ENCODE measurements at regions not wholly inside any gene's neighbourhood (a gene's known extent, or its start where the extent isn't known, plus 50 kb on each side); places are given as distances from the start of the nearest gene placed in this dataset.

DNA sequence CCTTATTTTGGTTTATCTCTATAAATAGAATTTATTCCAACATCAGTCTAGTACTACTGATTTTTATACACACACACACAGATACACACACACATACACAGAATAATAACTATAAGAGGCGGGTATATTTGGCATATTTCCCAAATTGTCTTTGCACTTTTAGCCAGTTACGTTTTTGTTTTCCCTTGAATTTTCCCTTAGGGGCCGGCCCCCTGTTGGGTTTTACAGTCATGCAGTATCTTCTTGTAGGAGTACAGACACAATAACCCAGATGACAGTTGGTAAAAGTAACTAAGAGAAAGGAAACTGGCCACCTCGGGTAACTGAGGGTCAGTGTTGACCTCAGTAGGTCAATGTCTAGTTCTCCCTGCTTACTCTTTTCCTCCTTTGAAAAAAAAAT is 50.9 kb downstream of the DISP1 start:
- Histone ChIP-seq H3K9ac (no peak overlapping the region), H2AFZ (no peak overlapping the region), H3F3A (ENCODE audit: insufficient read depth) (no peaks in the 10 kb centered on the region), H4K20me1 (ENCODE audit: insufficient read depth) (no peaks in the 10 kb centered on the region), H3K9me3 (ENCODE audit: low read depth) (no peaks in the 10 kb centered on the region), H3K4me1 (ENCODE audit: insufficient read depth) (no peaks in the 10 kb centered on the region), H3K36me3 (ENCODE audit: low read depth) (no peaks in the 10 kb centered on the region), H3K4me2 (ENCODE audit: unreplicated experiment) (no peak overlapping the region), H3K27ac (no peak overlapping the region), H3K9me2 (ENCODE audit: insufficient read depth) (no peaks in the 10 kb centered on the region), H3K4me3 (no peak overlapping the region), H3K27me3 (replicated peaks; ENCODE audit: insufficient read depth) (no peaks in the 10 kb centered on the region), H3K79me2 (ENCODE audit: insufficient read depth) (no peaks in the 10 kb centered on the region)
- 97 to 99% methylated on average over 4 of the region's 4 CpGs for WGBS, 2 experiments (ENCODE audit: low coverage in 1 of 2, low lambda C conversion rate in 2 of 2, missing lambda C conversion rate in 2 of 2)
- DNase-seq, result no peak
- in situ Hi-C loops (cut with MboI), result no loop called here
- TF ChIP-seq EZH2 (IDR thresholded peaks at IDR 0.05; ENCODE audit: insufficient read depth, poor library complexity, severe bottlenecking) (no peak), EZH2phosphoT487 (IDR thresholded peaks at IDR 0.05; ENCODE audit: insufficient read depth, low read depth) (no peak)

DNA sequence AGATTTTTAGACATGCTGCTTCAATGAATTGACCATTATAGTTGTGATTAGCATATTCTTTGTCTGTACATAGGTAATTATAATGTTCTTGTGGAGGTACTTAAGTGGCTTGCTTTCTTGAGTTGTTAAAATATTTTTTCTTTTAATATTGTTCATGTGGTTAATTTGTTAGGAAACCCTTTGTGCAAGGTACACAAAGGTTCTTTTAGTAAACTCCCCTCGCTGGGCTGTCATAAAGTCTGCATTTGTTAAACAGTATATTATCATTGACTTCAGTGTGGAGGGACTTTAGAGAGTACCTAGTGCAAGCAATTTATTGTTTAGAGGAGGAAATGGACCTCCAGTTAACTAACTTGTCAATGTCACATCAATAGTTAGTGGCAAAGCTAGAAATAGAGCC is 52.5 kb downstream of the DISP1 start:
- TF ChIP-seq EZH2 (IDR thresholded peaks at IDR 0.05; ENCODE audit: insufficient read depth, poor library complexity, severe bottlenecking) (no peak), EZH2phosphoT487 (IDR thresholded peaks at IDR 0.05; ENCODE audit: insufficient read depth, low read depth) (no peak)
- Histone ChIP-seq H2AFZ (no peak overlapping the region), H3K9ac (no peak overlapping the region), H4K20me1 (ENCODE audit: insufficient read depth) (no peaks in the 10 kb centered on the region), H3K27me3 (replicated peaks; ENCODE audit: insufficient read depth) (no peaks in the 10 kb centered on the region), H3K4me1 (ENCODE audit: insufficient read depth) (no peaks in the 10 kb centered on the region), H3K4me2 (ENCODE audit: unreplicated experiment) (no peak overlapping the region), H3F3A (ENCODE audit: insufficient read depth) (no peaks in the 10 kb centered on the region), H3K9me3 (ENCODE audit: low read depth) (no peaks in the 10 kb centered on the region), H3K79me2 (ENCODE audit: insufficient read depth) (no peaks in the 10 kb centered on the region), H3K4me3 (no peak overlapping the region), H3K9me2 (ENCODE audit: insufficient read depth) (no peaks in the 10 kb centered on the region), H3K36me3 (ENCODE audit: low read depth) (no peaks in the 10 kb centered on the region), H3K27ac (no peak overlapping the region)
- DNase-seq, result no peak
- WGBS, 2 experiments (ENCODE audit: low coverage in 1 of 2, low lambda C conversion rate in 2 of 2, missing lambda C conversion rate in 2 of 2), result 95 to 100% methylated on average over 1 of the region's 1 CpG
- in situ Hi-C loops (cut with MboI), result no loop called here

DNA sequence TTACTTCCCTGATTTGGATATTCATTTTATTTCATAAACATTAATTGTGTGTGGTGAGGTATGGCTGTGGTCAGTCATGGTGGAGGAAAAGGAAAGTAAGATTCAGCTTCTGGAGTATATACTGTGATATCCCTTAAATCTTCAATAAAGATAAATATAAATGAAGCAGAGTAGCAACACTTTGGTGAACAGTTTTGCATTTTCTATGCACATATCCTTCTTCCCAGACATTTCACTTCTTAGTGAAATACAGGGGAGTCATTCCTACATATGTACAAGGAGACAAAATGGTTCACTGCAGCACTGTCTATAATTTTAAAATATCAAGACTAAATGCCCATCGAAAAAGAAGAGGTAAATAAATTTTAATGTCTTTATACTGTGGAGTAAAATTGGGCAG is 61.3 kb downstream of the DISP1 start:
- no peak overlapping the region for H3K4me3 ChIP-seq
- no peaks in the 10 kb centered on the region for H3K79me2 ChIP-seq (ENCODE audit: insufficient read depth)
- no peaks in the 10 kb centered on the region for H4K20me1 ChIP-seq (ENCODE audit: insufficient read depth)
- H3K4me1 ChIP-seq (ENCODE audit: insufficient read depth), result no peaks in the 10 kb centered on the region
- H2AFZ ChIP-seq, result no peak overlapping the region
- no peaks in the 10 kb centered on the region for H3K9me2 ChIP-seq (ENCODE audit: insufficient read depth)
- TF ChIP-seq EZH2phosphoT487 (IDR thresholded peaks at IDR 0.05; ENCODE audit: insufficient read depth, low read depth) (no peak), EZH2 (IDR thresholded peaks at IDR 0.05; ENCODE audit: insufficient read depth, poor library complexity, severe bottlenecking) (no peak)
- DNase-seq, result no peak
- WGBS, 2 experiments (ENCODE audit: low coverage in 1 of 2, low lambda C conversion rate in 2 of 2, missing lambda C conversion rate in 2 of 2), result 89 to 92% methylated on average over 1 of the region's 1 CpG
- in situ Hi-C loops (cut with MboI), result no loop called here
- no peaks in the 10 kb centered on the region; the same call in 1 of the 2 replicates for H3F3A ChIP-seq (ENCODE audit: insufficient read depth)
- no peak overlapping the region for H3K4me2 ChIP-seq (ENCODE audit: unreplicated experiment)
- H3K27me3 ChIP-seq (replicated peaks; ENCODE audit: insufficient read depth), result no peaks in the 10 kb centered on the region
- H3K36me3 ChIP-seq (ENCODE audit: low read depth), result no peaks in the 10 kb centered on the region
- H3K9ac ChIP-seq, result no peak overlapping the region
- H3K27ac ChIP-seq, result no peak overlapping the region
- no peaks in the 10 kb centered on the region for H3K9me3 ChIP-seq (ENCODE audit: low read depth)

- DNase-seq, result no peak
- no peaks in the 10 kb centered on the region; the same call in 1 of the 2 replicates for H3F3A ChIP-seq (ENCODE audit: insufficient read depth)
- H3K4me3 ChIP-seq, result no peak overlapping the region
- in situ Hi-C loops (cut with MboI), result no loop called here
- H3K9me2 ChIP-seq (ENCODE audit: insufficient read depth), result no peaks in the 10 kb centered on the region
- no peak overlapping the region for H2AFZ ChIP-seq
- 92 to 96% methylated on average over 2 of the region's 2 CpGs for WGBS, 2 experiments (ENCODE audit: low coverage in 1 of 2, low lambda C conversion rate in 2 of 2, missing lambda C conversion rate in 2 of 2)
- no peak overlapping the region for H3K9ac ChIP-seq
- H4K20me1 ChIP-seq (ENCODE audit: insufficient read depth), result no peaks in the 10 kb centered on the region
- H3K27ac ChIP-seq, result no peak overlapping the region
- H3K4me1 ChIP-seq (ENCODE audit: insufficient read depth), result no peaks in the 10 kb centered on the region
- H3K79me2 ChIP-seq (ENCODE audit: insufficient read depth), result no peaks in the 10 kb centered on the region
- H3K9me3 ChIP-seq (ENCODE audit: low read depth), result no peaks in the 10 kb centered on the region
- no peaks in the 10 kb centered on the region for H3K36me3 ChIP-seq (ENCODE audit: low read depth)
- TF ChIP-seq EZH2phosphoT487 (IDR thresholded peaks at IDR 0.05; ENCODE audit: insufficient read depth, low read depth) (no peak), EZH2 (IDR thresholded peaks at IDR 0.05; ENCODE audit: insufficient read depth, poor library complexity, severe bottlenecking) (no peak)
- no peak overlapping the region for H3K4me2 ChIP-seq (ENCODE audit: unreplicated experiment)
- no peaks in the 10 kb centered on the region for H3K27me3 ChIP-seq (replicated peaks; ENCODE audit: insufficient read depth)
These were observed 63.0 kb downstream of the DISP1 start for GRCh38 chr1:222877854-222878253.

DNA sequence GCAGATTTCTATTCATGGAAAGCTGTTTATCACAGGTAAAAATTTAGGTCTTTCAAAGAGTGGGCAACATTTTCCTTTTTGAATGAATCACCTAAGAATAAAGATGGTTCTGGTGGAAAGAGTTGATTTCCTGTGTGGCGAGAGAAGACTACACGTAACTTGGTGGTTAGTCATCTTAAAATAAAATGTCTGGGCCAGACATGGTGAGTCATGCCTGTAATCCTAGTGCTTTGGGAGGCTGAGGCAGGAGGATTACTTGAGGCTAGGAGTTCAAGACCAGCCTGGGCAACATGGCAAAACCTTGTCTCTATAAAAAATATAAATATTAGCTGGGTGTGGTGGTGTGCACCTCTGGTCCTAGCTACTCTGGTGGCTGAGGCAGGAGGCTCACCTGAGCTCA is 65.7 kb downstream of the DISP1 start:
- no peak for TF ChIP-seq EZH2 (IDR thresholded peaks at IDR 0.05; ENCODE audit: insufficient read depth, poor library complexity, severe bottlenecking)
- no peak for TF ChIP-seq EZH2phosphoT487 (IDR thresholded peaks at IDR 0.05; ENCODE audit: insufficient read depth, low read depth)
- Histone ChIP-seq H3K4me3 (no peak overlapping the region), H3K9me3 (ENCODE audit: low read depth) (no peaks in the 10 kb centered on the region), H3K4me2 (ENCODE audit: unreplicated experiment) (no peak overlapping the region), H3K27ac (0 out of 2 replicates have a peak overlapping the region, but pooled peaks have one; percentile 9), H3K79me2 (ENCODE audit: insufficient read depth) (no peaks in the 10 kb centered on the region), H3F3A (ENCODE audit: insufficient read depth) (no peaks in the 10 kb centered on the region; the same call in 1 of the 2 replicates), H3K27me3 (replicated peaks; ENCODE audit: insufficient read depth) (no peaks in the 10 kb centered on the region), H3K9ac (no peak overlapping the region), H4K20me1 (ENCODE audit: insufficient read depth) (no peaks in the 10 kb centered on the region), H3K9me2 (ENCODE audit: insufficient read depth) (no peaks in the 10 kb centered on the region), H3K4me1 (ENCODE audit: insufficient read depth) (no peaks in the 10 kb centered on the region), H2AFZ (no peak overlapping the region), H3K36me3 (ENCODE audit: low read depth) (no peaks in the 10 kb centered on the region)
- in situ Hi-C loops (cut with MboI), result no loop called here
- WGBS, 2 experiments (ENCODE audit: low coverage in 1 of 2, low lambda C conversion rate in 2 of 2, missing lambda C conversion rate in 2 of 2), result 3 to 11% methylated on average over 2 of the region's 2 CpGs
- DNase-seq, result peak; percentile 75
